Kidney tubule cell (primary cell): ENCODE measurements at regions not wholly inside any gene's neighbourhood (a gene's known extent, or its start where the extent isn't known, plus 50 kb on each side); places are given as distances from the start of the nearest gene placed in this dataset.
"Not testable (repeated sequence)": the region's sequence is repeated elsewhere in the genome, so short reads cannot be mapped to it uniquely, and the experiment has no call there.

Experiments used
- DNase-seq: peaks from one replicate; pipeline ENCODE4 v3.0.0-alpha.2; 2018; ENCODE audit warnings: low spot score

DNA sequence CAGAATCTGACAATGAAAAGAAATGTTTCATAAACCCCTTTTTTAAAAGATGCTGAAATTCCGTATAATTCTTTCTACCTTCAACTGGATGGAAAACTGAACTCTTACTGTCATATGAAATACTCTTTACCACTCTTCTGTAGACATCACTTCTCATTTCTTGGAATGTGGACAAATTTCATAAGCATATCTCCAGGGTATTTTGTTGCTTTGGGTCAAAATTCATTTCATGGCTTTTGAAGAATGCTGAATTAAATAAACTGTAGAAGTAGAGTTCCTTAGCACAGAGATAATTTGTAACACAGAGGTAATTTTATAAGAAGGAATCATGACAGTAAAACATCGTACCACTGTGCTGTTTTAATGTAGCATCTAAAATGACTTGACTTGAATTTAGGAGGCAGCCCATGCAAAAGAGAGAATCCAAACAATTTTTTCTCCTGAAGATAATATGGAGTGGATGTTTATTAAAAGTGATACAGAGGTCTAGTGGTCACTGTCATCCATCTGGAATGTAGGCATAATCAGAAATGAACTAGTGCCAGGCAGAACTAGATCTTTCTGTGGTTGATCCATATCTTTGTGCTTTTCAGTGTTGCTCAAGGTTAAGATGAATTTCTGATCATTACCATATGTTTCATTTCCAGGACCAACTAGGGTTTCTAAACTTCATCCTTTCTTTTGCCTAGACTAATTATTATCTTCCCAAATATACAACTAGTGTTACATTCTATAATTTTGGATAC is 492.0 kb downstream of the KIF20B start:
- no peak for DNase-seq

DNA sequence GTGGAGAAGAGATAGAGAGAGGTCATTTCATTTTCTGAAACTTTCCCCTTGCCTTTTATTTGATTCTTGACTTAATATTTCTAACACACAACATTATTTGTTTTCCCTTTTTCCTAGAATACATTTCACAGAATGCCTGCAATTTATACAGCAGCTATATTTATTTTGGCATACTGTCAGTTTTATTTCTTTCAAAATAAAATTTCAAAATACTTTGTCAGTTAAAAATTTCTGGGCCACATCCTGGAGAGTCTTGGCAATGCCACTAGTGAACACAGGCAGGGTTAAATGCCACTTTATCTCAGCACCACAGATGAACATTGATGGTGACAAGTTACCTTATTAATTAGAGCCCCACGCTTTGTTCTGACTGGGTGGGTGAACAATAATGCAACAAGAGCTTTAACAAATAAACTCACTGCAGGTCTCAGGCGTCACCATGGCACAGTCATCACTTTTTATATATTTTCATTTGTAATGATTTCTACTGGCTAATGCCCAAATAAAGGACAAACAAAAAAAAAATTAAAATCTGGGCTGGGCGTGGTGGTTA is 494.0 kb downstream of the KIF20B start:
- DNase-seq: no peak

DNA sequence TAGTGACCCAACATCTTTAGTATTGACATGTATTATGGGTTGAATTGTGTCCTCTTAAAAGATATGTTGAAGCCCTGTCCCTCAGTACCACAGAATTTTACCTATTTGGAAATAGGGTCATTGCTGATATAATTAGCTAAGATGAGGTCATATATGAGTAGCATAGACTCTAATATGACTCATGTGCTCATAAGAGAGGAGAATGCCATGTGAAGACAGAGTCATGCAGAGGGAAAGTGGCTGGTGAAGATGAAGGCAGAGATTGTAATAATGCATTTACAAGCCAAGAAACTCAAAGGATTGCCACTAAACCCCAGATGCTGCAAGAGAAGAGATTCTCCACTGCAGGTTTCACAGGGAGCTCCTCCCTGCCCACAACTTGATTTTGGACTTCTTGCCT is 496.4 kb downstream of the KIF20B start:
- DNase-seq: peak; percentile 42

DNA sequence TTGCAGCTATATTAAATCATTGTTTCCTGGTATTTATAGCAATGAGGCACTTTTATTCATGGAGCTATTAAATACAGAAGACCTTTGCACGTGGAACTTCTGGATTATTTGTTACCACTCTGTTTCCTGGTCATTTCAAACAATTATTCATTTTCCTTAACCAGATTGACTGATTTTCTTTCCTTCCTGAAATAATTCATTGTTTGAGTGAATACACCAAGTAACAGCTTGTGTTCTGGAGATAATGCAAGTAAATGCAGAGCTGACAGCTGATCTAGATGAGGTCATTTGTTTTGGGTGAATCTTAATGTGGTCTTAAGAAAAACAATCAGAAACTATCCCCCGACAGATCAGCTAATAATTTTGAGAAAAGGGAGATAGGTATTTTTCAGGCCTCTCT is 497.7 kb downstream of the KIF20B start:
- no peak for DNase-seq

DNA sequence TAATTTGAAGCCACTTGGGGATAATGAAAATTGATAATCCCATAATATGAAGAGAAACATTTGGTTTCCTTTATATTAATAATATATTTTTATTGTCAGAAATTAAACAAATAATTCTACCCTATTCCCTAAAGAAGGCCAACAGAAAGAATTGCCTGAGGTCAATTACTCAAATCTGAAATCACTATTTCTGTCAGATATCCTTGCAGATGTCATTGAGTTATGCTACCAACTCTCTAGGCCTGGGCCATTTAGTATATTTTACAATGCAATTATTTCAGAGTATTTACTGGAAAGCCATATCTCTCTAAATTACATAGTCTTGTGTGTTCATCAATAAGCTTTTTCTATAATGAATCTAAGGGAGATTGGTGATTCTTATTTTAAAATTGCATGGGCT is 498.1 kb downstream of the KIF20B start:
- no peak for DNase-seq

DNA sequence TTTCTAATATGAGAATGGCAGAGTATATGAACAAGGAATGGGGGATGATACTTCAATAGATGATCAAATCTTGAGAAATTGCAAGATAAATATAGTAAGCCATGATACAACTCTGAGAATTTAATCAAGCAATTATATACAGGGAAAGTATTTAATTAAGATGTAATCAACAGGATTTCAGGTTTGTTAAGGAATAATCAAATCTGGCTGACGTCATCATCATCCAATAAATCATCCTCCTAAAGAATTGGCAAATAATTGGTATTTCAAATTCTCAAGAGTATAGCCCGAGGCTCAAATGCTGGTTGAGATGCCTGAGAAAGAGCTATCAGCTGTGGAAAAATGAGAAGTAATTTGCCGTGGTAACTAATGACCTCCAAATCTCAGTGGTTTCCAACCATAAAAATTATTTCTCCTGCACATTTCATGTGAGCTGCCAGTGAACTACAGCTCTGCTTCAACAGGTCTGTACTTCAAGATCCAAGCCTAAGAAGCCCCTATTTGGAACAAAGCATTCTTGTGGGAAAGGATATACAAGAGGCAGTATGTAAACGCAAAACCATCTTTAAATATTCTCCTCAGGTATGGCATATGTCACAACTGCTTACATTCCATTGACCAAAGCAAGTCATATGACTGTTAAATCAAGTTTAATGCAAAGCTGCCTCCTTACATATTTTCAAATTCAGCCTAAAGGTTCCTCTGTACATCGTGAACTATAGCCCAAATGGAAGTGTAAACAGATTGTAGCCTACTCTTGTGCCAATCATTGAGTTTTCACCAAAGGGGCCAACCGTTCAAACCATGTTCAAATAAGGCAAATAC is 503.0 kb downstream of the KIF20B start:
- no peak for DNase-seq

DNA sequence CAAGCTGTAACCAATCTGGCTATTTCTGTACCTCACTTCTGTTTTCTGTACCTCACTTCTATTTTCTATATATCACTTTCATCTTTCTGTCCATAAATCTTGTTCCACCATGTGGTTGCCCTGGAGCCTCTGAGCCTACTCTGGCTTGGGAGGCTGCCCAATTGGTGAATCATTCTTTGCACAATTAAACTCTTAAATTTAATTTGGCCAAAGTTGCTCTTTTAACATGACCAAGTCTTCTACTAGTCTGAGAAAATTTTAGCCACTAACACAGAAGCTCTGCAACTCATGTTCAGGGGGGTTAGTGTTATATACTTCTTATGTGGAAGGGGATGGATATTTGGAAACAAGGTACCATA is 503.5 kb downstream of the KIF20B start:
- no peak for DNase-seq

DNA sequence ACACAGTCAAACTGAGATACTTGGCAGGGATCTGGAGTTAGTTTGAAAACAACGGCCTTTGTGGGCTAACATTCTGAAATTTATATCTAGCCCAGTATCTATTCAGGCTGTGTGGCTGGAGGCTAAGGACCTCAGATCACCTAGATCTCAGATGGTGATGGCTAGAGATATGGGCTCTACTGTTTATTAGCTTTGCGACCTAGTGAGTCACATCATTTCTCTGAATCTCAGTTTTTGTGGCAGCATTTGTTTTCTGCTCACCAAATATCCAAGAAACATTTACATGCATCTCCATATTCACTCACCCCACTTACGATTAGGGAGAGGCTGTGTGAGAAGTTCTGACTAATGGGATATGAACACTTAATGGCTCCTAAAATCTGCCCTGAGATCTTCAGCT is 503.9 kb downstream of the KIF20B start:
- no peak for DNase-seq

DNA sequence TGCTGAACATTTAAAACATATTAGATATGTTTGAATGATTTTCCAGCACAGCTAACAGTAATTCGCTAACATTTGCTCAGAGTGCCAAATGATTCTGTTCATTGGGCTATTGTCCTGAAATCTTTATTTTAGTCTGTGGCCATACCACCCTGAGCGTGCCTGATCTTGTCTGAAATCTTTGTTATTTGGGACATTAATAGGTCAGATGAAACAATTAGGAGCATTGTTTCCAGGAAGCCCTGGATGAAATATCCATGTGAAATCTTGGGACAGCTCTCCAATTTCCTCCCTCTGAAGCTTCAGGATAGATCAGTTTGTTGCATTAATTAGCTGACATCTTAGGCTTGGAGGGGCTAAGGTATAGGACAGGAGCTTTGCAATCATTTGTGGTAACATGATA is 512.0 kb downstream of the KIF20B start:
- DNase-seq: no peak

DNA sequence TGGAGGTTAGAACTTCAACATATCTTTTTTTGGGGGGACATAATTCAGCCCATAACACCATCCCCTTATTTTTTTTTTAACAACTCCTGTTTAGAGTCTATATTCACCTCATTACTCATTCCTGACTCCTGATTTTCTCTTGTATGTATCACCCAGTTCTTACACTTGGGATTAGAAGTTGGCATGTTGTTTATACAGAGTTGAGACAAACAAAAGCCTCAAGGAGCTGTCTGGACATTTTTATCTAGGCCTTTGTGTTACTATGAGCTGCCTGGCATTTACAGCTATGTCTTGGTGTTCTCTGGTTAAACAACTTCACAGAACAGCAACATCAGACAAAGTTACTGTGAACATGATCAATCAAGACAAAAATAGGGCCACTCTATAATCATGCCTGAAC is 517.5 kb downstream of the KIF20B start:
- DNase-seq: no peak

DNA sequence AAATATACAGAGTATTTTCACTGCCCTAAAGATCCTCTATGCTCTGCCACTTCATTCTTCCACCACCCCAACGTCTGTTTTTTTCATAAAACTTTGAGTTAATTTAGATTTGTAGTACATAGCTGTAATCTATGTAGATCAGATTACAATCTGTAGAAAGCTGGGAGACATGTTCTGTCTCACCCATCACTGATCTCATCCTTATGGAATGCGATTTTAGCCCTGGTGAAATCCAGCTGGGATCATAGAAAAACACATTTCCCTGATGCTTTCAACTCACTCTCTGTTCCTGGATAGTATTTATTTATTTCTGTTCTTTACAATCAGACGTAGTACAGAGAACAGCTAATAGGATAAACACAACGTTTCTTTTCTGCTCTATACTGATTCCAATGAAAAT is 521.0 kb downstream of the KIF20B start:
- peak; percentile 45 for DNase-seq

DNA sequence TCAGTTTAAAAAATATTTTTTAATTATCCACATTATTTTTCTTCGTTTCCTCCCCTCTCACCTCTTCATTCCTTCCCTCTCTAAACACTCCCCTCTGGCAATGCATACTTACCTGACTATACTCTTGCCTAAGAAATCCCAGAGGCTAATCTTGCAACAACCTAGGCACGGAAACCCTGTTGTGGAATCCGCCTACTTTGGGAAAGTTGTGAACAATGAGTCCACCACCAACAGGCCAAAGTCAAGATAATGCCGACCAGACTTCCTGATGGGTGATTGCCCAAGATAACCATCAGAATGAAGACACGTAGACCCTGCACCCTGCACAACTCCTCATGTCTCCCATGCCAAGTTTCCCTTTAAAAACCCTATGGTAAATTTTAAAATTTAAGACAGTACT is 521.5 kb downstream of the KIF20B start:
- DNase-seq: no peak

DNA sequence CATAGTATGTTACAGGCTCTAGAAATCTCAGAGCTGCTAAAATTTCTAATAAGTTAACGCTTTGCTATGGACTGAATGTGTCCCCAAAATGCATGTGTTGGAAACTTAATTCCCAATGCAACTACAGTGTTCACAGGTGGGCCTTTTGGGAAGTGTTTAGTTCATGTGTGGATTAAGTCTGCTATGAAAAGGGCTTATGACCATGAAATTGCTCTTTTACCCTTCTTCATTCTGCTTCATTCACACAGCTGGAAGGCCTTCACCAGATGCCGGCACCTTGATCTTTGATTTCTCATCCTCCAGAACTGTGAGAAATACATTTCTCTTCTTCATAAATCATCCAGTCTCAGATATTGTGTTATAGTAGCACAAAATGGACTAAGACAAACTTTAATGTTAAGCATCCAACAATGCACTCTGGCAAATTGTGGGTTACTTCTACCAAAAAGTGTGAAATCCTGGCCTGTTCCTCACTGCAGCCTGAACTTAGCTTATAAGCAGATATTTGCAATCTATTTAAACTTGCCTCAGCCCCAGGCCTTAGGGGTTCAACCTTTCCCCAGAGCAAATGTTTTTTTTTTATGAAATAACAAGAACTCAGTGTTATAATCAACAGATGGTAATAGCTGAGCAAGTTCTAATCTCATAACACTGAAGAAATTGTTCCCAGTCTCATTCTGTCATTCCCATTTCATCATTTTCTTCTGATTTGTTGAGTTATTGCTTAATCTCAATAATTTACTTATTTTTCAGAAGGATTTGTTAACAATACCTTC is 523.6 kb downstream of the KIF20B start:
- no peak for DNase-seq

DNA sequence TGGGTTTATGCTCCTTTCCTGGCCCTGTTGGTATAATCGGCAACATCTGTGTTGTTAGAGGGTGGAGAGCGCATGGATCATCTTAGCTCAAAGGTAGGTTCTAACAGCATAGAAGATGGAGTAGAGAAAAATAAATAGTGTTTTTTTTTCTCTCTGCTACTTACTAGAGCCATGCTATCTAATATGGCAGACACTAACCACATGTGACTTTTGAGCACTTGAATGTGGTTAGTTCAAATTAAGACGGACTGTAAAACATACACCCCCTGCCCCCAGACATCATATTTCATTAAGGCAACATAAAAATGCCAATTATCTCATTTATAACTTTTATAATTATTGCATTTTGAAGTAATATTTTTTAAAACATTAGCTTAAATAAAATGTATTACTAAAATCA is 525.1 kb downstream of the KIF20B start:
- DNase-seq: no peak

DNA sequence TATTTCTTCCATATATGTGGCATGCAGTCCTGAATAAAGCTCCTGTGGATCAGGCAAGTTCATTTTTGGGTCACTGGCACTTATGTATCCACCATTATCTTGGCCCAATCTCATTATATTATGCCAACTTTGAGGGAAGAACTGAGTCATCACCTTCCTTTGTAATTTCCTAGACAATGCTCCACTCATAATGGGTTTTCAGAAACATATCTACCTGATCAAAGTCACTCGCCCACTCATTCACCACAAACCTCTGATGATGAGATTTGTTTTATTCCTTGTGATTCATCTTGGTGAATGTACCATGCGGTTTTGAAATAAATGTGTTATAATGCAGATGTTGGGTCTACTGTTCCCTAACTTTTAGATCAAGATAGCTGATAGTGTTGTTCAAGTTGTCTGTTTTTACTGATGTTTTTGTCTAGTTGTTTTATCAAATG is 525.8 kb downstream of the KIF20B start:
- peak; percentile 77 for DNase-seq

DNA sequence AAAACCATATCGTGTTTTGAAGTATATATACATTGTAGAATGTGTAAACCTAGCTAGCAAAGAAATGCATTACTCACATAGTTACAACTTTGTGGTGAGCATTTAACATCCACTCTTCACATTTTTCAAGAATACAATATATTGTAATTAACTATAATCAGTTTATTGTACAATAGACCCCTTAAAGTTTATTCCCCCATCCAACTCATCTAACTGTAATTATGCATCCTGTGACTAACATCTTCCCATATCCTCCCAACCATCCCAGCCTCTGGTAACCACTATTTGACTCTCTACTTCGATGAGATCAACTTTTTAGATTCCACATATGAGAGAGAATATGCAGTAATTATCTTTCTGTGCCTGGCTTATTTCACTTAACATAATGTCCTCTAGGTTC is 526.4 kb downstream of the KIF20B start:
- DNase-seq: no peak

DNA sequence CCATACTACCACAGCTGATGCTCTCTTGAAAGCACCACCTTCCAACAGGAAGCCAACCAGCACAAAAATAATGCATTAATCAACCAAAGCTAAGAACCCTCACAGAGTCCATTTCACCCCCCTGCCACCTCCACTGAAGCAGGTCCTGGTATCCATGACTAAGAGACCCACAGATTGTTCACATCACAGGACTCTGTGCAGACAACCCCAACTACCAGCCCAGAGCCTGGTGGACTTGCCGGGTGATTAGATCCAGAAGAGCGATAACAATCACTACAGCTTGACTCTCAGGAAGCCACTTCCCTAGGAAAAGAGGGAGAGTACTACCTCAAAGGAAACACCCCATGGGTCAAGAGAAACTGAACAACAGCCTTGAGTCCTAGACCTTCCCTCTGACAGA is 528.1 kb downstream of the KIF20B start:
- DNase-seq: peak; percentile 28

DNA sequence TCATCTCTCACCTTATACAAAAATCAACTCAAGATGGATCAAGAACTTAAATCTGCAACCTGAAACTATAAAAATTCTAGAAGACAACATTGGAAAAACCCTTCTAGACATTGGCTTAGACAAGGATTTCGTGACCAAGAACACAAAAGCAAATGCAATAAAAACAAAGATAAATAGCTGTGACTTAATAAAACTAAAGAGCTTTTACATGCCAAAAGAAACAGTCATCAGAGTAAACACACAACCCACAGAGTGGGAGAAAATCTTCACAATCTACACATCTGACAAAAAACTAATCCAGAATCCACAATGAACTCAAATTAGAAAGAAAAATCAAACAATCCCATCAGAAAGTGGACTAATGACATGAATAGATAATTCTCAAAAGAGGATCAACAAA is 532.4 kb downstream of the KIF20B start:
- DNase-seq: not testable (repeated sequence)

DNA sequence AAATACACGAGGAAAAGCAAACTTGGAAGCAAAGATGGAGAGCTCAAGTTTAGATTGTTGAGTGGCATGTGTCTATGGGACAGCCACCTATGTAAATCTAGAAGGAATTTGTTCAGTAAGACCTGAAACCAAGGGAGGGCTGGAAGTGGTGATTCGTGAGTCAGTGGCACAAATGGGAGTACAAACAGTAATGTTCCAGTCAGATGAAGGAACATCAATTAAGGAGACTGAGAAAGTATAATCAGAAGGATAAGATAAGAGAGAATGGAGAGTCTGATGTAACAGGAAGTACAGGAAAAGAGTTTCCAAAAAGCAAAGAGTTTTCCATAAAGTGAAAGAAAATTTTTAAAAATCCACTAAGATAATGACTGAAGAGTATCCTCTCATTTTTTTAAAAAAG is 544.2 kb downstream of the KIF20B start:
- DNase-seq: no peak

DNA sequence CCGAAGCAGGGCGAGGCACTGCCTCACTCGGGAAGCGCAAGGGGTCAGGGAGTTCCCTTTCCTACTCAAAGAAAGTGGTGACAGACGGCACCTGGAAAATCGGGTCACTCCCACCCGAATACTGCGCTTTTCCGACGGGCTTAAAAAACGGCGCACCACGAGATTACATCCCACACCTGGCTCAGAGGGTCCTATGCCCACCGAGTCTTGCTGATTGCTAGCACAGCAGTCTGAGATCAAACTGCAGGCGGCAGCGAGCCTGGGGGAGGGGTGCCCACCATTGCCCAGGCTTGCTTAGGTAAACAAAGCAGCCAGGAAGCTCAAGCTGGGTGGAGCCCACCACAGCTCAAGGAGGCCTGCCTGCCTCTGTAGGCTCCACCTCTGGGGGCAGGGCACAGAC is 549.4 kb downstream of the KIF20B start:
- DNase-seq: not testable (repeated sequence)

DNA sequence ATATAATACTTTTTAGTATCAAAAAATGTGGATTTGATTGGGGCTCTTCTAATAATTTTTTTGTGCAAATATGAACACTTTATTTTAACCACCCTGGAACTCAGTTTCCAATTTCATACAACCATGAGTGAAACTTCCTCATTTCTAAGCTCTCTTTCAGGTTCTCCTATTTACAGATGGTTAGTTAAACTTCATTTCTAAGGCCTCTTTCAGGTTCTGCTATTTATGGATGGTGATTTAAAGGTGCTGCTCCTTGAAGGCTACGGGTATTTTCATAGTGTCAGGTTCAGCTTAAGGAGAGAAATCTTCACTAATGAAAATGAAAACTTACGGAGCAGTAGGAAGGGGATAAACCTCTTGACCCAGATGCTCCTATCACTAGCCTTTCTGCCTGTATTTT is 568.3 kb downstream of the KIF20B start:
- no peak for DNase-seq

DNA sequence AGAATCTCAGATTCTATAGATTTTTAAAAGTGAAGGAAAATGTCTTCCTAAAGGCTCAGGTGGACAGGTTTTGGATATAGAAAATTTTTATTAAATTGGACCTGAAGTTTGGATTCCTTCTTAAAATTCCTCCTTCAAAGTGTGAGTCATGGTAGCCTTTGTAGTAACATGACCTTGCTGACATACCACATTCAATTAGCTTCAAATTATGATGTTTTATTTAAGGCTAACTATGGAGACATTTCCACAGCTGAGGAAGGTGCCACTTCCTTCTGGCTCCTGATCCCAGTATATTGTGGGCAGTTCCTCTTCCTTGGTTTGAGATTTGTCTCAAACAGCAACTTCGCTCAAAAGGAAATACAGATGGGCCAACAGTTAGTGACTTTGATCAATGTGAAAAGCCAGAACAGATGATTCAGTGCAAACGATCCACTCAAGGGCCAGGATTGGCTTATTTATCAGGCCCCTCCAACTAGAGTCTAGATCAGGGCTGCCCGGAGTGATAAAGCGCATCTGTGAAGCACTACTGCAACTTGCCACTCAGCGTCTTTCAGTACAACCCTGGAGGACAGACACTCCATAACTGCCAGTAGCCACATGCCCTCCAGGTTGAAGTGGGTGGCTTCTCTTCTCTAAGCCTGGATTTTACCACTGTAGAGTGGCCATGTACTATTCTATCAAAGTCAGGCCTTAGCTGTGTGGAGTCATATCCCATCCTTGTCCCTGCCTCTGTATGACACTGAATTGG is 573.5 kb downstream of the KIF20B start:
- no peak for DNase-seq
